GM18868 (cell line): ENCODE measurements at regions not wholly inside any gene's neighbourhood (a gene's known extent, or its start where the extent isn't known, plus 50 kb on each side); places are given as distances from the start of the nearest gene placed in this dataset.

Experiments
- ATAC-seq: cut with Tn5 transposase; IDR thresholded peaks from one replicate; pipeline ENCODE4 v1.9.1; 2021; ENCODE audit warnings: mild to moderate bottlenecking, moderate library complexity; ENCODE audit not compliant: unreplicated experiment

GRCh38 chr22:49643466-49643865, 184.2 kb downstream of the BRD1 start:
- ATAC-seq: no peak

- no peak for ATAC-seq
Observed at GRCh38 chr22:49642741-49643140, 184.9 kb downstream of the BRD1 start.

DNA sequence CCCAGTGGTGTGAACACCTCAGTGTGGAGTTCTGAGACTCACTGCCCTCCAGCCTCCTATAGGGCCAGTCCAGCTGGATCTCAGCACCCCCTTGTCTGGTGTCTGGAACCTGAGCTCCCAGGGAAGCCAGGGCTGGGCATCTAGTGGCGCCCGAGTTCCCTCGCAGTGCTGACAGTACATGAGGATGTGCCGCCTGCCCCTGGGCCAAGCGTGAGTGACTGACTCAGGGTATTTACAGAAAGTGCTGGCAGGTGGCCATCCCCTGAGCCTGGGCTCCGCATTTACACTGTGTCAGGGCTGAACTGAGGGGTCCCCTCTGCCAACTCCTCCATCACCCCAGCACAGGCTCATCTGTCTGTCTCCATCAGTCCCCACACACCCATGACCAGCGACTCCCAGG, 185.3 kb downstream of the BRD1 start:
- ATAC-seq: no peak

DNA sequence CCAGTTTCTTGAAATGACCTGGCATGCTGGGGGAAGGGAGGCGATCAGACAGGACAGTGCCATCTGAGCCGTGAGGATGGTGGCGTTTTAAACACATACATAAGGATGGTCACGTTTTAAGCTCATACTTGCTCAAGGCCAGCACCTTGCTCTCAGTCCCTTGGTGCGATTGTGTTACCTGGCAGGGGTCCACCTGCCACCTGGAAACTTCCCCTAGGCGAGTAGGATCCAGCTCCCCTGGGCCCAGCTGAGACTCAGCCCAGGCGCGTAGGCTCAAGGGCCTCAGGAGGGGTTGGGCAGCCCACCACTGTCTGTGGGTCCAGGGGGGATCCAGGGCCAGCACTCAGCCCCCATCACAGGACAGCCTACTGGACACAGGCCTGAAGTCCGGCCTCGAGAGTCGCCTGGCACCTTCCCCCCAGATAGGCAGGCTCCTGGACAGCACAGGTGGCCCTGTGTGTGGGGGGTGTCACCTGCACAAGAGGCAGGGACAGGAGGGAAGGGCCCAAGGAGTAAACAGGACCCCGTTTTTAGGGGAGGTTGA, 185.8 kb downstream of the BRD1 start:
- ATAC-seq: no peak

GRCh38 chr22:49640366-49641095, 187.1 kb downstream of the BRD1 start:
- ATAC-seq: no peak

DNA sequence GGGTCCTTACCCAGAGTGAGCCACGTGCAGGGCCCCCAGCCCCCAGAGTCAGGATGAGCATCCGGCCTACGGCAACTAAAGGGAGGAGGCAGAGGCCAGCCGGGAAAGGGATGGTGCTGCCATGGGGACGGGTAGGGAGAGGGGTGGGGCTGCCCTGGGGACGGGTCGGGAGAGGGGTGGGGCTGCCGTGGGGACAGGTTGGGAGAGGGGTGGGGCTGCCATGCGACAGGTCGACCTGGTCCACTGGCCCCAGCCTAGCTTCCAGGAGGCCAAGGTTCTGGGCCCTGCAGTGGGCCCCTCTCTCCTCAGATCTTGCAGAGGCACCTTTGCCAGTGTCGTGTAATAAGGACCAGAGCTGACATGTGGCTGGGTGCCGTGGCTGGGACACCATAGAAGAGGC, 187.7 kb downstream of the BRD1 start:
- no peak for ATAC-seq

DNA sequence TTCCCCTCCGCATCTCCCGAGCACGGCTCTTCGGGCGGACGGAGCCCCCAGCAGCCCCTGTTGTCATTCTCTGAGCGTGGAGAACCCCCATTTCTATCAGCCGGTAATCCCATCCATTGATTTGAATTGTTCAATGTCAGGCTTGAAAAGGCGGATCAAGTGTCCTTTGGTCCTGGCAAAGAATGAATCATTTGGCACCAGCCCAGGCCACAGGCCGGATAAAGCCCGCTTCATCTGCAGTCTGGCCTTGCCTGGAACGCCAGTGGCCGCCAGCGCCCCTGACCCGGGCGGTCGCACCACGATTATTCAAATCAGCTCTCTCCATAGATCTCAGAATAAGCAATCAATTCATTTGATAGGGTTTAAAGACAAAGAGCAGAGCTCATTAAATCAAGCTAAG, 188.9 kb downstream of the BRD1 start:
- ATAC-seq: no peak

DNA sequence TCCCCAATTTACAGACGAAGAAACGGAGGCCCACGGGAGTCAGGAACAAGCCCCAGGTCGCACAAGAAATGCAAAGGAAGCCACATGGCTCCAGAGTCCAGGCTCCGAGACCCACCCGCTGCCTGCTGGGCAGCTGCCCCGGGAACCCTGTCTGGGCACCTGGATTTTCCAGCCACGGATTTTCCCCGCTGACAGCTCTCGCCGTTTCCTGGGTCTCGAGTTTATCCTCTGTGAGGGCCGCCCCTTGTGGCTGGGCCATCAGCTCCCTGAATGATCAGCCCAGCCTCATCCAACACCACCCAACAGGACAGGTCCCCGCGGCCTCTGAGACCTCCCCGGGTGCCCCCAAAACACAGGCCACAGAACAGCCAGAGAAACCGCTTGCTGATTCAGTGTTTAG, 189.7 kb downstream of the BRD1 start:
- no peak for ATAC-seq

DNA sequence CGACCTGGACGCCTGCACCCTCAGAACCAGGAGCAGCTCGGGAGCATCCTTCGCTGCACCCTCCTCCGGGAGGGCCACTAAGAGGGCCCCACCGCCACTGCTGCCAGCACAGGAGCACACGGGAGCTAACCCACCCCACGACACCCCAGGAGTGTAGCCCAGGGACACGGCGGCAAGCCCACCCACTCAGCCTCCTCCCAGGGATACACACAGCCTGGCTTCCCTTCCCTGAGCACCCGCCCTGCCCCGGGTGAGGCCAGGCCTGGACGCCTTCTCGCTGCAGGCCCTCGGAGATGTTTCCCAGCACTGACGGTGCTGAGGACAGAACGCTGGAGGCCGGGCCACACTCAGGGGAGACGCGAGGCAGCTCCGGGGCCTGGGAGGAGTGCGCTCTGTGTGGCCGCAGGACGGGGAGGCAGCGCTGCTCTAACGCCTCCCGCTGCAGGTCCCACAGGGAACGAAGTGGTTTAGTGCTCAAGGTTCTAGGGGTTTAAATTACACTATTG, 190.4 kb downstream of the BRD1 start:
- ATAC-seq: no peak

DNA sequence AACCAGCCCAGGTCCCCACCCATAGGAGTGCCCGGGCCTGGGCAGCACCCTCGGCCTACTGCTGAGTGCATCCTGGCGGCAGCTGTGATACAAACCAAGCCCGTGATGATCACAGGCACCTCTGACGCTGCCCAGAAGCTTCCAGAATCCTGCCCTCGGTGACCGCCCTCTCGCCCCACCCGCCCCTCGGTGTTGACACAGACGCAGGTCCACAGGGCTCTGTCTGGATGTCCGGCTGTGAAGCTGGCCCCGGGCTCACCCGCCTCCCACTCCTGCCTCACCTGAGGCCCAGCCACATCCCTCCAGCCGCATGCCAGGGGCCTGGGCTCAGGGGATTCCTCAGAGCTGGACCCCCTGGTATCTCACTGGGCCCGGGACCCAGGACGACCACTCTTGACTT, 191.0 kb downstream of the BRD1 start:
- ATAC-seq: no peak

DNA sequence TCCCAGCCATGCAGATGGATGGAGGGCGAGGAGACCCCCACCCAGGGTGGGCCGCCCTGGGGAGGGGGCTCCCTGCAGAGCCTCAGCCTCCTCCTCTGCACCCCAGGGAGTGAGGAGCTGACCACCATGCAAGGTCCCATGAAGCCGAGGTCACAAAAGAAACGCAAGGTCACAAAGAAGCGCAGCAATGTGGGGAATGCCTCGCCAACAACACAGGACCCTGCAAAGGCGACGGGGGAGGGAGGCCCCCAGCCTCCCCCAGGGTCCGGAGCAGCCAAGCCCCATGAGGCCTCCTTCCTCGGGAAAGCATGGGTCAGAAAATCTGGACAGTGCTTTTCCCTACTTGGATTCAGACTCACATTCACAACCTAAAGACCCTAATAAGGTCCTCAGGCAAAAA, 191.5 kb downstream of the BRD1 start:
- ATAC-seq: no peak

DNA sequence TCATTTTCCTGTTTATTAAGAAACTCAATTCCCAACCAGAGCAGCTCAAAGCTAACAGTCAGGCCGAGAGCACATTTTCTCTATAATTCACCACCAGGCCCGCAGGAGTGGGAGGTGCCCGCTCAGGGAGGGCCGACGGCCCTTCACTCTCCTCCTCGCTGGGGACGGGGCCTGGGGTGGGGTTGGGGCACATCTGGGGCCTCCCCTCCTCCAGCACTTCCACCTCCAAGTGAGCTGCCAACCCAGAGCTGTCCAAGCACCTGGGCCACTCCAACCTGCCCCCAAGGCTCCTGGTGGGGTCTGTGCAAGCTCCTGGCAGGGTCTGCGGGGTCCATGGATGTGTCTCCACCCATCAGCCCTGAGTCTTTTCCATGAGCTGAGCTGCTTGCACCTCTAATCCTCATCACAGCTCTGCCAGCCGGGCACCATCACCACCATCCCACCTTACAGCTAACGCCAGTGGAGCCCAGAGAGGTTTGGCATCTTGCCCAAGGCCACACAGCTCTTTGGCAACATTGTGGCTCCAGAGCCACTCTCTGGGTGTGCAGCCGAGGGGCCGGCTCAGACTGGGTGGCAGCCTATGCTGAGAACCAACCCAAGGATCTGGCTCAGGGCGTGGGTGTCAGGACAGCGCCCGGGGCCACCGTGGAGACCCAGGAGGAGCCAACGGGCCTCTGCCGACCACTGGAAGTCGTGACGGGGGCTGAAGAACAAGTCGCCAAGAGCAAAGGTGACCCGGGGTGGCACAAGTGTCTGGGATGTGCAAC, 193.5 kb downstream of the BRD1 start:
- ATAC-seq: no peak

GRCh38 chr22:49633010-49633324, 194.7 kb downstream of the BRD1 start:
- no peak for ATAC-seq

GRCh38 chr22:49632199-49633009, 195.3 kb downstream of the BRD1 start:
- ATAC-seq: no peak

- ATAC-seq: no peak
Observed at GRCh38 chr22:49630448-49630946, 197.2 kb downstream of the BRD1 start.

- no peak for ATAC-seq
Observed at GRCh38 chr22:49629586-49630447, 197.9 kb downstream of the BRD1 start.

DNA sequence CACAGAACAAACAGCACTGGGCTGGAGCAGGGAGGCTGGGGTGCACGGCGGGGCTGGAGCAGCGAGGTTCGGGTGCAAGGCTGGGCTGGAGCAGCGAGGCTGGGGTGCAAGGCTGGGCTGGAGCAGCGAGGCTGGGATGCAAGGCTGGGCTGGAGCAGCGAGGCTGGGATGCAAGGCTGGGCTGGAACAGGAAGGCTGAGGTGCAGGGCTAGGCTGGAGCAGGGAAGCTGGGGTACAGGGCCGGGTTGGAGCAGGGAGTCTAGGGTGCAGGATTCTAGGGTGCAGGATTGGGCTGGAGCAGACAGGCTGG, 198.5 kb downstream of the BRD1 start:
- ATAC-seq: no peak

- ATAC-seq: no peak
Observed at GRCh38 chr22:49628391-49629260, 199.0 kb downstream of the BRD1 start.
